H1 (cell line): ENCODE measurements at regions not wholly inside any gene's neighbourhood (a gene's known extent, or its start where the extent isn't known, plus 50 kb on each side); places are given as distances from the start of the nearest gene placed in this dataset.

Experiments
- CEBPB ChIP-seq: IDR thresholded peaks from 2 replicates; pipeline ENCODE4 v1.6.1; 2012; ENCODE audit warnings: low read depth, low read length
- CHD7 ChIP-seq: fragments of 300-600 bp; sonication (generic); IDR thresholded peaks from 2 replicates; pipeline ENCODE4 v1.7.1; 2012; ENCODE audit warnings: low read length, moderate library complexity, mild to moderate bottlenecking, inconsistent platforms; ENCODE audit not compliant: insufficient replicate concordance
- SP4 ChIP-seq: IDR thresholded peaks from 2 replicates; pipeline ENCODE4 v1.6.1; 2012; ENCODE audit warnings: low read length, inconsistent platforms
- TBP ChIP-seq: IDR thresholded peaks from 2 replicates; pipeline ENCODE4 v1.6.1; 2011; ENCODE audit warnings: low read depth, low read length, improper control_type of control experiment

- TF ChIP-seq CHD7 = no peak
- TF ChIP-seq SP4 = no peak
- no peak for TF ChIP-seq TBP
- no peak for TF ChIP-seq CEBPB
These were observed 259.2 kb upstream of the SLITRK3 start (continued) for GRCh38 chr3:165455360-165455759.
